PC-3 (cell line): ENCODE measurements at regions not wholly inside any gene's neighbourhood (a gene's known extent, or its start where the extent isn't known, plus 50 kb on each side); places are given as distances from the start of the nearest gene placed in this dataset.

Experiments used
- ATAC-seq: fragments of 200-7000 bp; cut with Tn5 transposase; 2 replicates; pipeline ENCODE4 v1.9.1; 2020; ENCODE audit warnings: mild to moderate bottlenecking, moderate library complexity
- BruUV-seq: library from RNA; stranded (reverse); fragments of 400-500 nt; replicated peaks from 2 replicates; lab custom pipeline; 2021; lab: Mats Ljungman, UMichigan
- CTCF ChIA-PET: fragments of 300-600 bp; sonication (Branson Sonifier 250); formaldehyde crosslinking; loops from one replicate; lab custom pipeline; 2022; ENCODE audit warnings: antibody characterized with exemption; lab: Charles Lee
- POLR2A ChIA-PET: fragments of 300-600 bp; sonication (Branson Sonifier 250); formaldehyde crosslinking; loops from one replicate; lab custom pipeline; 2022; ENCODE audit warnings: antibody characterized with exemption; ENCODE audit not compliant: unreplicated experiment; lab: Charles Lee
- DNase-seq: peaks from one replicate; pipeline ENCODE4 v3.0.0-alpha.2; 2015
- H2AFZ ChIP-seq: fragments of 300-600 bp; sonication (generic); 2 replicates; pipeline ENCODE4 v1.6.0; 2016; ENCODE audit warnings: antibody characterized with exemption, low read length
- H3F3A ChIP-seq: fragments of 300-600 bp; sonication (generic); one replicate; pipeline ENCODE4 v1.6.0; 2017; ENCODE audit warnings: antibody characterized with exemption, low read length, control low read depth, mild to moderate bottlenecking; ENCODE audit not compliant: unreplicated experiment
- H3K27ac ChIP-seq: fragments of 300-600 bp; sonication (generic); 2 replicates; pipeline ENCODE4 v1.5.1; 2016; ENCODE audit warnings: mild to moderate bottlenecking, low read length
- H3K27me3 ChIP-seq: fragments of 300-600 bp; sonication (generic); 2 replicates; pipeline ENCODE4 v1.6.1; 2016; ENCODE audit warnings: low read length, mixed read lengths
- H3K36me3 ChIP-seq: fragments of 300-600 bp; sonication (generic); 2 replicates; pipeline ENCODE4 v1.6.1; 2016; ENCODE audit warnings: low read depth, mixed run types, low read length, mixed read lengths
- H3K4me1 ChIP-seq: fragments of 300-600 bp; sonication (generic); 2 replicates; pipeline ENCODE4 v1.5.1; 2016; ENCODE audit warnings: low read length; ENCODE audit not compliant: insufficient read depth
- H3K4me2 ChIP-seq: fragments of 300-600 bp; sonication (generic); 2 replicates; pipeline ENCODE4 v1.6.0; 2016; ENCODE audit warnings: low read length
- H3K4me3 ChIP-seq: fragments of 300-600 bp; sonication (generic); 2 replicates; pipeline ENCODE4 v1.5.1; 2016; ENCODE audit warnings: mild to moderate bottlenecking, low read length, mixed read lengths
- H3K79me2 ChIP-seq: fragments of 300-600 bp; sonication (generic); 2 replicates; pipeline ENCODE4 v1.6.1; 2017; ENCODE audit warnings: low read length, mixed read lengths
- H3K9ac ChIP-seq: fragments of 300-600 bp; sonication (generic); 2 replicates; pipeline ENCODE4 v1.6.0; 2016; ENCODE audit warnings: mild to moderate bottlenecking, low read length
- H3K9me2 ChIP-seq: fragments of 300-600 bp; sonication (generic); replicated peaks from 2 replicates; pipeline ENCODE4 v1.6.1; 2016; ENCODE audit warnings: mixed run types, low read length, mixed read lengths
- H3K9me3 ChIP-seq: fragments of 300-600 bp; sonication (generic); 2 replicates; pipeline ENCODE4 v1.6.1; 2016; ENCODE audit warnings: low read length, mixed read lengths
- H4K20me1 ChIP-seq: fragments of 300-600 bp; sonication (generic); 2 replicates; pipeline ENCODE4 v1.6.1; 2016; ENCODE audit warnings: low read length, mixed read lengths
- CTCF ChIP-seq: fragments of 300-600 bp; sonication (generic); conservative IDR thresholded peaks from 2 replicates; pipeline ENCODE4 v1.5.1; 2017; ENCODE audit warnings: antibody characterized with exemption, low read depth, mild to moderate bottlenecking, low read length
- EZH2 ChIP-seq: fragments of 300-600 bp; sonication (generic); IDR thresholded peaks from one replicate; pipeline ENCODE4 v1.6.1; 2017; ENCODE audit warnings: antibody characterized with exemption, mild to moderate bottlenecking, low read length; ENCODE audit not compliant: unreplicated experiment
- EZH2phosphoT487 ChIP-seq: fragments of 300-600 bp; sonication (generic); IDR thresholded peaks from 2 replicates; pipeline ENCODE4 v1.6.1; 2018; ENCODE audit warnings: mild to moderate bottlenecking, antibody characterized with exemption, low read length, borderline replicate concordance
- intact Hi-C: fragments of 100-400 bp; cut with micrococcal nuclease; formaldehyde crosslinking; loops from 2 replicates; pipeline ENCODE4 v1.9.0; 2023

DNA sequence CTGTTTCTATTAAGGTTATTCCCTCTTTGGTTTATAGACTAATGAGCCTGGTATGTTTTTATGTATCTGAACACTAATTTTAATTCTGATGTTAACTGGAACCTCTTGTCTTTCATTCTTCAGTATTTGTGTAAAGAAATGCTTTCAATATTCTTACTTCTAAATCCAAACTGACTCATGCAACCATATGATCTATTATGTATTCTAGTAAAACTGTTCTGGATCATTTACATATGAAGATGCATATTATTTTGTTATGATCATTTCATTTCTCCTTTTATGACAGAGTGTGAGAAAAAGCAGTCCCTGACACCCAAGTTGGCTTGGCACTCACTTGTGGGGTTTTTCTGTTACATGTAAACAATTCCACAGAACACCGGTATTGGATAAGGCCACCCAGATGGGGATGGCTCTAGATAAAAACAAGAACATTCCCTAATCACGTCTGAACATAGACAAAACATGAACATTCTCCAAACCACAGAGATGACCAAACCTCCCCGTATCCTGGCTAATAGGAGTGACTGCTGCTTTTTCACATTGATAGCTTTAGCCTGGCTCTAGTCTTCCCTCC is 72.2 kb upstream of the EPHB3 start:
- no peaks in the 10 kb centered on the region for H3K79me2 ChIP-seq
- H3K36me3 ChIP-seq = no peaks in the 10 kb centered on the region
- H4K20me1 ChIP-seq = no peaks in the 10 kb centered on the region
- TF ChIP-seq CTCF = no peak
- TF ChIP-seq EZH2phosphoT487 = no peak
- TF ChIP-seq EZH2 = no peak
- intact Hi-C loops = no loop called here
- no peak overlapping the region for H3K27ac ChIP-seq
- no peak for ATAC-seq
- no peaks in the 10 kb centered on the region for H3K9me2 ChIP-seq
- peaks cover 74% of the 10 kb centered on the region for H3K27me3 ChIP-seq
- CTCF ChIA-PET = no interaction called here
- H3K9ac ChIP-seq = no peak overlapping the region
- no peaks in the 10 kb centered on the region for H3K9me3 ChIP-seq
- no peak overlapping the region for H3K4me3 ChIP-seq
- POLR2A ChIA-PET = no interaction called here
- no peaks in the 10 kb centered on the region for H3F3A ChIP-seq
- no peak overlapping the region for H2AFZ ChIP-seq
- peaks cover 12% of the 10 kb centered on the region for H3K4me1 ChIP-seq
- no TSS peak for BruUV-seq
- no peak overlapping the region for H3K4me2 ChIP-seq
- DNase-seq = no peak

DNA sequence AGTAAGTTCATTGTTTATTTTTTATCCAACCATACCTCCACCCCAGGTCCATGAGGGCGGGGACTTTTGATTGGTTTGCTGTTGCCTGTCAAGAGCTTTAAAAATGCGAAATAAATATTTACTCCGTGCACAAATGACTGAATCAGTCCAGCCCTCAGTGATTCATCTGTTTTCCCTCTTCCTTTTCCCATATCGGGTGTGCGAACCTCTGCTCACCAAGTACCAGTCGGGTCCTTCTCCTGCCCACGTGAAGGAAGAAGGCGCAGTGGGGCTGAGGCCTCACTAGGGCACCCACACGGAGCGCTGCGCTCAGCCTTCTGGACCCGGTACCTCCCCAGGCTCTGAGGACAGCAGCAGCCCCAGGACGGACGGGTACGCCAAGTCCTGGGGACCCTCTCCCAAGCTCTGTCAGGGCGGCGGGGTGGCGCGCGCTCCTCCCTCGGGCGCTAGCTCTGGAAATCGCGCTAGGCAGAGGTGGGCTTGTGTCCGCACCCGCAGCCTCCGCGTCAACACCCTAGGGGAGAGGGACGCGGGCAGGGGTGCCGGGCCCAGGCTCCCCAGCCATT is 70.5 kb upstream of the EPHB3 start:
- Histone ChIP-seq H3K9me3 (no peaks in the 10 kb centered on the region), H3K4me3 (no peak overlapping the region), H3K4me1 (peaks cover 12% of the 10 kb centered on the region), H2AFZ (0 out of 2 replicates have a peak overlapping the region, but pooled peaks have one; percentile 17), H3K9me2 (no peaks in the 10 kb centered on the region), H3F3A (no peaks in the 10 kb centered on the region), H3K9ac (no peak overlapping the region), H3K79me2 (no peaks in the 10 kb centered on the region), H3K27ac (no peak overlapping the region), H3K4me2 (peak overlapping the region; percentile 34; the same call in 1 of the 2 replicates), H3K27me3 (peaks cover 63% of the 10 kb centered on the region), H3K36me3 (no peaks in the 10 kb centered on the region), H4K20me1 (no peaks in the 10 kb centered on the region)
- ATAC-seq (peak; percentile 97), DNase-seq (peak; percentile 81)
- ChIA-PET CTCF (interaction anchor here (0.9 to 1.0 kb wide), 2 partner anchors 23 to 120 kb away, joined by 4 to 5 read pairs; no protein-coding TSS in a partner anchor), POLR2A (interaction anchor here (0.6 kb wide), 1 partner anchor 71 kb away, joined by 9 read pairs; the partner anchor contains the start of gene EPHB3)
- intact Hi-C loops = no loop called here
- BruUV-seq = no TSS peak
- TF ChIP-seq CTCF (peak; percentile 44; the same call in 1 of the 2 replicates), EZH2phosphoT487 (no peak)

GRCh38 chr3:184491867-184492615 is 69.5 kb upstream of the EPHB3 start:
- ATAC-seq (no peak), DNase-seq (no peak)
- Histone ChIP-seq H2AFZ (no peak overlapping the region), H3F3A (no peaks in the 10 kb centered on the region), H3K9ac (no peak overlapping the region), H4K20me1 (no peaks in the 10 kb centered on the region), H3K9me2 (no peaks in the 10 kb centered on the region), H3K79me2 (no peaks in the 10 kb centered on the region), H3K4me1 (peaks cover 12% of the 10 kb centered on the region), H3K27ac (no peak overlapping the region), H3K9me3 (no peaks in the 10 kb centered on the region), H3K4me2 (peak overlapping the region; percentile 62), H3K27me3 (peaks cover 63% of the 10 kb centered on the region), H3K4me3 (peak overlapping the region; percentile 36; the same call in 1 of the 2 replicates), H3K36me3 (no peaks in the 10 kb centered on the region)
- ChIA-PET CTCF (no interaction called here), POLR2A (no interaction called here)
- intact Hi-C loops = no loop called here
- TF ChIP-seq CTCF = no peak
- TF ChIP-seq EZH2 = no peak
- TF ChIP-seq EZH2phosphoT487 = no peak
- BruUV-seq = no TSS peak
